GM12878 (cell line): ENCODE measurements at regions not wholly inside any gene's neighbourhood (a gene's known extent, or its start where the extent isn't known, plus 50 kb on each side); places are given as distances from the start of the nearest gene placed in this dataset.

Source experiments
- ATAC-seq: fragments of 200-7000 bp; cut with Tn5 transposase; 3 replicates; pipeline ENCODE4 v1.9.1; 2020; ENCODE audit warnings: mild to moderate bottlenecking, moderate library complexity
- BruUV-seq: library from RNA; stranded (reverse); fragments of 400-500 nt; replicated peaks from 2 replicates; lab custom pipeline; 2021; lab: Mats Ljungman, UMichigan
- CTCF ChIA-PET: fragments of 300-600 bp; sonication (Branson Sonifier 250); formaldehyde crosslinking; extraction: SDS; loops from one replicate; lab custom pipeline; 2021; ENCODE audit warnings: inconsistent platforms; lab: Yijun Ruan, JAX
- POLR2A ChIA-PET: fragments of 350-600 bp; formaldehyde crosslinking; extraction: SDS; loops from one replicate; lab custom pipeline; 2021; ENCODE audit warnings: inconsistent platforms; lab: Charles Lee
- RAD21 ChIA-PET: fragments of 300-600 bp; sonication (Branson Sonifier 250); formaldehyde crosslinking; loops from one replicate; lab custom pipeline; 2023; ENCODE audit warnings: antibody characterized with exemption; ENCODE audit not compliant: unreplicated experiment; lab: Charles Lee
- SMC1A ChIA-PET: fragments of 300-600 bp; sonication (Branson Sonifier 250); formaldehyde crosslinking; loops from one replicate; lab custom pipeline; 2023; ENCODE audit not compliant: unreplicated experiment, uncharacterized antibody; lab: Charles Lee
- DNase-seq: peaks from one replicate; pipeline ENCODE4 v3.0.0-alpha.2; 2011; ENCODE audit warnings: low read depth, low spot score
- FAIRE-seq: peaks from 3 replicates; lab custom pipeline; 2011; peaks lifted over from hg19 to GRCh38; lab: Jason Lieb, UNC
- H2AFZ ChIP-seq: 2 replicates; pipeline ENCODE4 v1.6.0; 2011; ENCODE audit warnings: low read depth, low read length, control low read depth; ENCODE audit not compliant: control insufficient read depth
- H3K27ac ChIP-seq: 2 replicates; pipeline ENCODE4 v1.5.1; 2011; ENCODE audit warnings: control low read depth; ENCODE audit not compliant: control insufficient read depth, insufficient read depth
- H3K27me3 ChIP-seq, 2 experiments: replicated peaks in 1 of 2; 2 replicates each; pipeline versions ENCODE4 v1.6.0 to v1.6.1; 2011; ENCODE audit warnings: low read length in 1 of 2; ENCODE audit not compliant: control insufficient read depth in 2 of 2, insufficient read depth in 2 of 2
- H3K36me3 ChIP-seq, 2 experiments: 2 replicates each; pipeline ENCODE4 v1.5.1; 2011; ENCODE audit warnings: low read length in 1 of 2; ENCODE audit not compliant: control insufficient read depth in 2 of 2, insufficient read depth in 2 of 2
- H3K4me1 ChIP-seq: 2 replicates; pipeline ENCODE4 v1.6.1; 2011; ENCODE audit warnings: mild to moderate bottlenecking, low read length, moderate library complexity, mixed read lengths; ENCODE audit not compliant: control insufficient read depth, insufficient read depth
- H3K4me2 ChIP-seq: 2 replicates; pipeline ENCODE4 v1.6.0; 2011; ENCODE audit warnings: control low read depth; ENCODE audit not compliant: control insufficient read depth, insufficient read depth
- H3K4me3 ChIP-seq: fragments of 200-600 bp; sonication (generic); 2 replicates; pipeline ENCODE4 v1.5.1; 2016
- H3K79me2 ChIP-seq: 2 replicates; pipeline ENCODE4 v1.6.0; 2011; ENCODE audit warnings: low read length; ENCODE audit not compliant: control insufficient read depth, insufficient read depth
- H3K9ac ChIP-seq: 2 replicates; pipeline ENCODE4 v1.8.0; 2011; ENCODE audit warnings: low read length, control low read depth, mixed read lengths; ENCODE audit not compliant: control insufficient read depth, insufficient read depth
- H3K9me3 ChIP-seq: replicated peaks from 3 replicates; pipeline ENCODE4 v1.5.1; 2011; ENCODE audit warnings: mild to moderate bottlenecking, low read length; ENCODE audit not compliant: control insufficient read depth, insufficient read depth
- H4K20me1 ChIP-seq: 2 replicates; pipeline ENCODE4 v1.6.0; 2011; ENCODE audit not compliant: control insufficient read depth, insufficient read depth
- CREM ChIP-seq: IDR thresholded peaks from 2 replicates; pipeline ENCODE4 v1.6.1; 2014; ENCODE audit warnings: antibody characterized with exemption, low read depth
- STAT3 ChIP-seq: IDR thresholded peaks from 2 replicates; pipeline ENCODE4 v1.6.1; 2011; ENCODE audit warnings: low read depth, low read length, improper control_type of control experiment
- WGBS: methylation state at CpG from one replicate; pipeline ENCODE4 v1.1.6; 2016; ENCODE audit warnings: low lambda C conversion rate; ENCODE audit not compliant: insufficient replicate concordance, insufficient coverage; ENCODE audit errors: missing lambda C conversion rate; 5-methylcytosine and 5-hydroxymethylcytosine counted together
- in situ Hi-C: fragments of 300-500 bp; cut with MboI; formaldehyde crosslinking; loops from 9 replicates; pipeline ENCODE4 v1.14.3; 2018; ENCODE audit warnings: mixed read lengths
- intact Hi-C: fragments of 100-400 bp; cut with micrococcal nuclease; formaldehyde crosslinking; loops from one replicate; pipeline ENCODE4 v1.14.2; 2022; ENCODE audit not compliant: unreplicated experiment
- TF ChIP-seq, protein P1 (sequence below): fragments of 450-650 bp; IDR thresholded peaks from 2 replicates; pipeline ENCODE4 v1.6.1; 2018; ENCODE audit warnings: borderline replicate concordance, mild to moderate bottlenecking; ENCODE audit not compliant: partially characterized antibody
- TF ChIP-seq, protein P2 (sequence below): fragments of 450-650 bp; IDR thresholded peaks from 2 replicates; pipeline ENCODE4 v1.6.1; 2018; ENCODE audit warnings: mild to moderate bottlenecking, low read depth, moderate library complexity; ENCODE audit not compliant: partially characterized antibody
- TF ChIP-seq, protein P3 (sequence below): IDR thresholded peaks from 2 replicates; pipeline ENCODE4 v1.6.1; 2011; ENCODE audit warnings: low read depth, low read length, improper control_type of control experiment, borderline replicate concordance

DNA sequence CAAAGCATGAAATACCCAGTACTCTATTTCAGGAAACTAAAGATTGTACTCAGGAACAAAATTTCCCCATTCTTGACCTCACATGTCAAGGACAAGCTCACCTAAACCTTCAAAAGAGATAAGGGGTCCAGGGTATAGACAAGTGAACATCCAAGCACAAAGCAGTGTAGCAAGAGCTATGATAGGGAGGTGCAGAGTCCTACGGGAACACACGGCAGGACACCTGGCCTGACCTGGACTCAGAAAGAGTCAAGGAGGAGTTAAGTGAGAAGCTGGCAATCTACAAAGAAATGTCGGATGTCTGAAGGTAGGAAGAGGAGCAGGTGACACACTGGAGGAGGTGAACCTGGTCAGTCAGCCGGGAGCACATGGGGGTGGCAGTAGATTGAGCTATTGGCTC lies 67.1 kb upstream of the LDLRAD3 start:
- ATAC-seq: no peak
- no peak overlapping the region for H3K9ac ChIP-seq
- H3K4me3 ChIP-seq: no peak overlapping the region
- intact Hi-C loops: no loop called here
- no peaks in the 10 kb centered on the region for H3K79me2 ChIP-seq
- H3K36me3 ChIP-seq: no peaks in the 10 kb centered on the region
- ChIA-PET RAD21 (interaction anchor here (2.0 kb wide), 1 partner anchor 55 kb away, joined by 6 read pairs; no protein-coding TSS in a partner anchor), SMC1A (interaction anchor here (1.3 kb wide), 1 partner anchor 14 kb away, joined by 3 read pairs; no protein-coding TSS in a partner anchor), CTCF (interaction anchor here (1.0 to 1.8 kb wide), 3 partner anchors 18 to 166 kb away, joined by 4 read pairs; no protein-coding TSS in a partner anchor), POLR2A (interaction anchor here (0.8 kb wide), 1 partner anchor 197 kb away, joined by 3 read pairs; no protein-coding TSS in a partner anchor)
- no peaks in the 10 kb centered on the region for H3K4me1 ChIP-seq
- 41% methylated on average over 4 of the region's 4 CpGs for WGBS
- no peaks in the 10 kb centered on the region for H3K27me3 ChIP-seq
- FAIRE-seq: no peak
- DNase-seq: no peak
- H4K20me1 ChIP-seq: no peaks in the 10 kb centered on the region
- no peak overlapping the region for H3K27ac ChIP-seq
- no peak for TF ChIP-seq STAT3
- in situ Hi-C loops: no loop called here
- no TSS peak for BruUV-seq
- no peaks in the 10 kb centered on the region for H3K9me3 ChIP-seq
- H2AFZ ChIP-seq: no peak overlapping the region
- H3K4me2 ChIP-seq: no peak overlapping the region

DNA sequence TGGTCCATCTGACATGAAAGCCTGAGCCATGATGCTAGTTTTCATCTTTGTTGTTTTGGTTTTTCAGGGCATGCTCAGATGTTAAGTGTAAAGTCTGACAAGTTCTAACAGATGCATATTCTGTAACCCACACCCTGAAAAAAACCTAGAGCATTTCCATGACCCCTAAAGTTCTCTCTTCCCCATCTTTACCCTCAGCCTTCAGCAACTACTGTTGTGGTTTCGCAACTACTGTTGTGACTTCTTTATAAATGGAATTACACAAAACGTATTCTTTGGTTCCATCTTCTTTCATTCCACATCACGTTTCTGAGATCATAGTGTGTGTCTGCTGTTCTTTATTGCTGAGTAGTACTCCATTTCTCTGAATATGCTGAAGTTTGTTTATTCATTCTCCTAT lies 65.1 kb upstream of the LDLRAD3 start:
- no peak for FAIRE-seq
- intact Hi-C loops (no loop called here), in situ Hi-C loops (no loop called here)
- POLR2A ChIA-PET: no interaction called here
- CTCF ChIA-PET: no interaction called here
- RAD21 ChIA-PET: no interaction called here
- H3K79me2 ChIP-seq: no peaks in the 10 kb centered on the region
- no peak for ATAC-seq
- H2AFZ ChIP-seq: no peak overlapping the region
- H3K4me2 ChIP-seq: no peak overlapping the region
- H4K20me1 ChIP-seq: no peaks in the 10 kb centered on the region
- no peak for DNase-seq
- no peaks in the 10 kb centered on the region for H3K27me3 ChIP-seq
- H3K36me3 ChIP-seq: no peaks in the 10 kb centered on the region
- WGBS: 26% methylated on average over 3 of the region's 3 CpGs
- H3K9me3 ChIP-seq: no peaks in the 10 kb centered on the region
- SMC1A ChIA-PET: interaction anchor here (0.7 to 0.8 kb wide), 2 partner anchors 230 to 256 kb away, joined by 3 read pairs; no protein-coding TSS in a partner anchor
- H3K4me1 ChIP-seq: no peaks in the 10 kb centered on the region
- H3K27ac ChIP-seq: no peak overlapping the region
- no peak overlapping the region for H3K9ac ChIP-seq
- no peak overlapping the region for H3K4me3 ChIP-seq
- no TSS peak for BruUV-seq
- TF ChIP-seq, protein P1, sequence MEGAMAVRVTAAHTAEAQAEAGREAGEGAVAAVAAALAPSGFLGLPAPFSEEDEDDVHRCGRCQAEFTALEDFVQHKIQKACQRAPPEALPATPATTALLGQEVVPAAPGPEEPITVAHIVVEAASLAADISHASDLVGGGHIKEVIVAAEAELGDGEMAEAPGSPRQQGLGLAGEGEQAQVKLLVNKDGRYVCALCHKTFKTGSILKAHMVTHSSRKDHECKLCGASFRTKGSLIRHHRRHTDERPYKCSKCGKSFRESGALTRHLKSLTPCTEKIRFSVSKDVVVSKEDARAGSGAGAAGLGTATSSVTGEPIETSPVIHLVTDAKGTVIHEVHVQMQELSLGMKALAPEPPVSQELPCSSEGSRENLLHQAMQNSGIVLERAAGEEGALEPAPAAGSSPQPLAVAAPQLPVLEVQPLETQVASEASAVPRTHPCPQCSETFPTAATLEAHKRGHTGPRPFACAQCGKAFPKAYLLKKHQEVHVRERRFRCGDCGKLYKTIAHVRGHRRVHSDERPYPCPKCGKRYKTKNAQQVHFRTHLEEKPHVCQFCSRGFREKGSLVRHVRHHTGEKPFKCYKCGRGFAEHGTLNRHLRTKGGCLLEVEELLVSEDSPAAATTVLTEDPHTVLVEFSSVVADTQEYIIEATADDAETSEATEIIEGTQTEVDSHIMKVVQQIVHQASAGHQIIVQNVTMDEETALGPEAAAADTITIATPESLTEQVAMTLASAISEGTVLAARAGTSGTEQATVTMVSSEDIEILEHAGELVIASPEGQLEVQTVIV: no peak
- TF ChIP-seq, protein P2, sequence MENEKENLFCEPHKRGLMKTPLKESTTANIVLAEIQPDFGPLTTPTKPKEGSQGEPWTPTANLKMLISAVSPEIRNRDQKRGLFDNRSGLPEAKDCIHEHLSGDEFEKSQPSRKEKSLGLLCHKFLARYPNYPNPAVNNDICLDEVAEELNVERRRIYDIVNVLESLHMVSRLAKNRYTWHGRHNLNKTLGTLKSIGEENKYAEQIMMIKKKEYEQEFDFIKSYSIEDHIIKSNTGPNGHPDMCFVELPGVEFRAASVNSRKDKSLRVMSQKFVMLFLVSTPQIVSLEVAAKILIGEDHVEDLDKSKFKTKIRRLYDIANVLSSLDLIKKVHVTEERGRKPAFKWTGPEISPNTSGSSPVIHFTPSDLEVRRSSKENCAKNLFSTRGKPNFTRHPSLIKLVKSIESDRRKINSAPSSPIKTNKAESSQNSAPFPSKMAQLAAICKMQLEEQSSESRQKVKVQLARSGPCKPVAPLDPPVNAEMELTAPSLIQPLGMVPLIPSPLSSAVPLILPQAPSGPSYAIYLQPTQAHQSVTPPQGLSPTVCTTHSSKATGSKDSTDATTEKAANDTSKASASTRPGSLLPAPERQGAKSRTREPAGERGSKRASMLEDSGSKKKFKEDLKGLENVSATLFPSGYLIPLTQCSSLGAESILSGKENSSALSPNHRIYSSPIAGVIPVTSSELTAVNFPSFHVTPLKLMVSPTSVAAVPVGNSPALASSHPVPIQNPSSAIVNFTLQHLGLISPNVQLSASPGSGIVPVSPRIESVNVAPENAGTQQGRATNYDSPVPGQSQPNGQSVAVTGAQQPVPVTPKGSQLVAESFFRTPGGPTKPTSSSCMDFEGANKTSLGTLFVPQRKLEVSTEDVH: no peak
- TF ChIP-seq, protein P3, sequence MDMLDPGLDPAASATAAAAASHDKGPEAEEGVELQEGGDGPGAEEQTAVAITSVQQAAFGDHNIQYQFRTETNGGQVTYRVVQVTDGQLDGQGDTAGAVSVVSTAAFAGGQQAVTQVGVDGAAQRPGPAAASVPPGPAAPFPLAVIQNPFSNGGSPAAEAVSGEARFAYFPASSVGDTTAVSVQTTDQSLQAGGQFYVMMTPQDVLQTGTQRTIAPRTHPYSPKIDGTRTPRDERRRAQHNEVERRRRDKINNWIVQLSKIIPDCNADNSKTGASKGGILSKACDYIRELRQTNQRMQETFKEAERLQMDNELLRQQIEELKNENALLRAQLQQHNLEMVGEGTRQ: no peak
- TF ChIP-seq CREM: no peak
